Muscle layer of duodenum (tissue), 2 donors: ENCODE measurements at regions not wholly inside any gene's neighbourhood (a gene's known extent, or its start where the extent isn't known, plus 50 kb on each side); places are given as distances from the start of the nearest gene placed in this dataset.

Experiments used
- H3K27ac ChIP-seq: one replicate; pipeline ENCODE4 v1.7.0; 2013; ENCODE audit warnings: mild to moderate bottlenecking, low read length
- H3K27me3 ChIP-seq: one replicate; pipeline ENCODE4 v1.7.0; 2013; ENCODE audit warnings: low read depth, mild to moderate bottlenecking, control low read depth, low read length
- H3K36me3 ChIP-seq, 2 donors: one replicate each; pipeline ENCODE4 v1.7.0; 2013; ENCODE audit warnings: low read length in 2 of 2, control low read depth in 1 of 2, mild to moderate bottlenecking in 1 of 2; ENCODE audit not compliant: insufficient read depth in 2 of 2, control insufficient read depth in 1 of 2
- H3K4me1 ChIP-seq, 2 donors: one replicate each; pipeline ENCODE4 v1.7.0; 2013; ENCODE audit warnings: low read length in 2 of 2, mild to moderate bottlenecking in 2 of 2, control low read depth in 1 of 2, moderate library complexity in 1 of 2; ENCODE audit not compliant: insufficient read depth in 2 of 2, control insufficient read depth in 1 of 2
- H3K4me3 ChIP-seq, 2 donors: one replicate each; pipeline ENCODE4 v1.7.0; 2013; ENCODE audit warnings: low read length in 2 of 2, low read depth in 1 of 2, mild to moderate bottlenecking in 1 of 2
- H3K9me3 ChIP-seq, 2 donors: one replicate each; pipeline ENCODE4 v1.7.0; 2013; ENCODE audit warnings: low read length in 2 of 2, control low read depth in 1 of 2, mild to moderate bottlenecking in 1 of 2; ENCODE audit not compliant: control insufficient read depth in 1 of 2
- donor health status: healthy.

GRCh38 chr12:124401704-124402221 is 106.9 kb downstream of the RFLNA start:
- peaks cover 4 to 80% of the 10 kb centered on the region in 2 donors for H3K4me1 ChIP-seq
- no peak overlapping the region for H3K27ac ChIP-seq

GRCh38 chr12:124400124-124400523 is 105.2 kb downstream of the RFLNA start:
- no peaks in the 10 kb centered on the region for H3K27me3 ChIP-seq
- H3K36me3 ChIP-seq: peaks cover 24 to 25% of the 10 kb centered on the region in 2 donors
- H3K4me1 ChIP-seq: peaks cover 10 to 94% of the 10 kb centered on the region in 2 donors
- H3K27ac ChIP-seq: no peak overlapping the region
- no peaks in the 10 kb centered on the region for H3K9me3 ChIP-seq
- H3K4me3 ChIP-seq: no peak overlapping the region

More at GRCh38 chr12:124401704-124402221, 106.9 kb downstream of the RFLNA start:
- Histone ChIP-seq H3K36me3 (peaks cover 20 to 26% of the 10 kb centered on the region in 2 donors), H3K9me3 (no peaks in the 10 kb centered on the region), H3K27me3 (no peaks in the 10 kb centered on the region), H3K4me3 (no peak overlapping the region)

GRCh38 chr12:124399622-124400021 is 104.7 kb downstream of the RFLNA start:
- Histone ChIP-seq H3K27me3 (no peaks in the 10 kb centered on the region), H3K27ac (no peak overlapping the region), H3K4me1 (peaks cover 13 to 95% of the 10 kb centered on the region in 2 donors), H3K9me3 (no peaks in the 10 kb centered on the region), H3K4me3 (no peak overlapping the region), H3K36me3 (peaks cover 23 to 26% of the 10 kb centered on the region in 2 donors)

DNA sequence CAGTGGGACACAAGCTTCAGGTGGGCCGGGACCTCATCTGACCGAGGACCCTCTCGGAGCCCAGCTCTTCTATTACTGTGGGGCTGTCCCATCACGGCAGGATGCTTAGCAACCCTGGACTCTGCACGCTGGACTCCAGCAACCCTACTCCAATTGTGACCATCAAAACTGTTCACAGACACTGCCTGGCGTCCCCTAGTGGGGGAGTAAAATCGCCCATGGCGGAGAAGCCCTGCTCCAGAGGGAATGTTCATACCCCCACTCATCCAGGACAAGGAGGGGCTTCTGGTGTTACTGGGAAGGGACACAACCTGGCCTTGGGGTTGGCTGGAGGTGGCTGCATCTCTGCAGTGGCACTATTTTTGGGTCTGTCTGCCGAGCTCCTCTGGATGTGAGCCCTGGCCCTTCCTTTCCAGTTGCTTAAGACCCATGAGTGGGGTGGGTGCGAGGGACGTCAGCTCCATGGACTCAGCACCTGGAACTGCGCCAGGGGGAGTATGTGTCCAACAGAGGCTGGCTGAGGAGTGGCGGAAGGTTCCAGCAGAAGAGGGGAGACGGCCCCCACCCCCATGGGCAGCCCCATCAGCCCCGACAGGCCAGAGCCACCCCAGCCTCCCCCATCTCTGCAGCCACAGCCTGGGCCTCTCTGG is 103.8 kb downstream of the RFLNA start:
- Histone ChIP-seq H3K9me3 (no peaks in the 10 kb centered on the region), H3K4me1 (peaks cover 17 to 95% of the 10 kb centered on the region in 2 donors), H3K27me3 (no peaks in the 10 kb centered on the region), H3K36me3 (peaks cover 27 to 33% of the 10 kb centered on the region in 2 donors), H3K27ac (peak overlapping the region; percentile 8), H3K4me3 (no peak overlapping the region)

DNA sequence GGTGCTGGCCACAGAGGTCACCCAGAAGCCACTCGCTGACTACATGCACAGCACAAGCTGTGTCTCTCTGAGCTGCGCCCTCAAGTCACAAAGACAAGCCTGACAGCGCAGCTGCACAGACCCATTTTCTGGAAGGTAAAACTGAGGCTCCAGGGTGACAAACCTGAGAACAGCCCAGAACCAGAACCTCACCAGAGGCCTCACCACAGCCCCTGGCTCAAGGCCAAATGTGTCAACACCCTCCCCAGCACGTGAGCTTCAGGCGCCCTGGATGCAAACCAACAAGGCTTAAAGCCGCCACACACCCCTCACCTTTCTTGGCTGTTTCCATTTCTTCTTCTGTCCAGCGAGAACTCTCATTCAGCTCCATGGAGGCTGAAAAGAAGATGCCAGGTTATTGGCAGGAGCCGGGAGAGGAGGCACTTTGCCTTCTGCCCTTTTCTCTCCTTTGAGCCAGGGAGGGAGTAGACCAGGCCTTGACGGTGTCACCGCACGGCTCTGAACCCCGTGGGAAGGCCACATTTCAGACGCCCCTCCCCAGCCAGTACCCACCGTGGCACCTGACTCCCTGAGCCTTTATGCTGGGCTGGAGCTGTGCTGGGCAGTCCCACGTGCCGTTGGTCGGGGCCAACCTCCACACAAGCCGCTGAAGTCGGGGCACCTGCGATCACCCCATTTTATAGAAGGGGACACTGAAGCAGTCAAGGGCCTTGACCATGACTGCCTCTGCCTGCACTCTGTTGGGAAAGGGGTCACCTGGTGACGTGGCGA is 103.1 kb downstream of the RFLNA start:
- peaks cover 23 to 96% of the 10 kb centered on the region in 2 donors for H3K4me1 ChIP-seq
- no peak overlapping the region for H3K4me3 ChIP-seq
- no peaks in the 10 kb centered on the region for H3K9me3 ChIP-seq
- peak overlapping the region; percentile 8 for H3K27ac ChIP-seq
- H3K27me3 ChIP-seq: no peaks in the 10 kb centered on the region
- H3K36me3 ChIP-seq: peaks cover 27 to 33% of the 10 kb centered on the region in 2 donors

- Histone ChIP-seq H3K27me3 (no peaks in the 10 kb centered on the region), H3K27ac (no peak overlapping the region), H3K36me3 (peaks cover 27 to 33% of the 10 kb centered on the region in 2 donors), H3K4me3 (no peak overlapping the region), H3K9me3 (no peaks in the 10 kb centered on the region), H3K4me1 (peaks cover 28 to 96% of the 10 kb centered on the region in 2 donors)
Observed at GRCh38 chr12:124397399-124397679, 102.4 kb downstream of the RFLNA start.

DNA sequence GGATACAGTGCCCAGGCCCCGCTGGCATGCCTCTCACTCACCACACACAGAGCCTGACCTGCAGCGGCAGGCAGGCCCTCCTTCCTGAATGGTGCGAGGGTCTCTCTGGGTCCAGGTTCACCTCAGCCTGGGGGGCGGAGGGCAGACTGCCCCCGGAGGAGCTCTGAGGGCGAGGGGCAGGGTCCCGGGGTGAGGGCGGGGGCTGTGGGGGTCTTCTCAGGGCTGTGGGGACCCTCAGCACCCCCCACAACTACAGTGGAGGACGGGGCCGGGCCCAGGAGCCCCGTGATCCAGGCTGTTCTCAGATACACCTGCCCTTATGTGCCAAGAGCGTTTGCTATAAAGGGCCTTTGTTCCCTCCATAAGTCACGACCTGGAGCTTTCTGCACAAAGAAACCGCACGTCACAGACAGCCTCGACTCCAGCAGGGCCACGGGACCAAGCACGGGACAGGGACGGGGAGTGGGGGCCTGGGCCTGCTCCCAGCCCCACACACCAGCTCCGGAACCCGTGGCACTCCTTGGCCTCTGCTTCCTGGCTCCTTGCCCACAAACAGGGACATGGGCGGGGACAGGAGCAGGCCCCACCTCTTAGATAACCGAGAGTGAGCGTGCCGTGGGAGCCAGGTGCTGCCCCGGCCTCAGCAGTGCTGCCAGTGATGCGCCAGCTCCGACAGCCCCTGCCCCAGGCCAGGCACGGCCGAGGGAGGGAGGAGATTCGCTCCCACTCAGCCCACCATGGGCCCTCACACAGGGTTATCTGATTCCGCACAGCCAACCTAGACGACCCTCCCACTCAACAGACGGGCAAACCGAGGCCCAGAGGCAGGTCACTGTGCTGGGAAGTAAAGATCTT is 101.9 kb downstream of the RFLNA start:
- peaks cover 27% of the 10 kb centered on the region in 2 donors for H3K36me3 ChIP-seq
- no peak overlapping the region for H3K27ac ChIP-seq
- H3K4me1 ChIP-seq: peaks cover 29 to 96% of the 10 kb centered on the region in 2 donors
- H3K9me3 ChIP-seq: no peaks in the 10 kb centered on the region
- no peak overlapping the region for H3K4me3 ChIP-seq
- no peaks in the 10 kb centered on the region for H3K27me3 ChIP-seq

- no peaks in the 10 kb centered on the region for H3K9me3 ChIP-seq
- no peak overlapping the region for H3K4me3 ChIP-seq
- H3K4me1 ChIP-seq: peaks cover 33 to 93% of the 10 kb centered on the region in 2 donors
- H3K27ac ChIP-seq: no peak overlapping the region
- no peaks in the 10 kb centered on the region for H3K27me3 ChIP-seq
- H3K36me3 ChIP-seq: peaks cover 21% of the 10 kb centered on the region in 2 donors
Observed at GRCh38 chr12:124395986-124396385, 101.1 kb downstream of the RFLNA start.

- no peaks in the 10 kb centered on the region for H3K27me3 ChIP-seq
- no peak overlapping the region for H3K4me3 ChIP-seq
- peaks cover 15 to 21% of the 10 kb centered on the region in 2 donors for H3K36me3 ChIP-seq
- H3K27ac ChIP-seq: no peak overlapping the region
- H3K4me1 ChIP-seq: peaks cover 36 to 95% of the 10 kb centered on the region in 2 donors
- H3K9me3 ChIP-seq: no peaks in the 10 kb centered on the region
Observed at GRCh38 chr12:124395284-124395752, 100.4 kb downstream of the RFLNA start.

GRCh38 chr12:124394462-124395128 is 99.7 kb downstream of the RFLNA start:
- Histone ChIP-seq H3K9me3 (no peaks in the 10 kb centered on the region), H3K4me3 (no peak overlapping the region), H3K36me3 (peaks cover 13 to 21% of the 10 kb centered on the region in 2 donors), H3K4me1 (peaks cover 36 to 94% of the 10 kb centered on the region in 2 donors), H3K27me3 (no peaks in the 10 kb centered on the region), H3K27ac (no peak overlapping the region)
